Right lobe of liver (tissue), 4 donors: ENCODE measurements at regions not wholly inside any gene's neighbourhood (a gene's known extent, or its start where the extent isn't known, plus 50 kb on each side); places are given as distances from the start of the nearest gene placed in this dataset.

Experiments used
- POLR2A ChIP-seq: fragments of 450-650 bp; IDR thresholded peaks from one replicate; pipeline ENCODE4 v1.6.1; 2017; ENCODE audit warnings: antibody characterized with exemption, mild to moderate bottlenecking
- TF ChIP-seq, protein P1 (sequence below), 4 donors: fragments of 200-600 bp in 3 of 4; fragments of 450-650 bp in 1 of 4; IDR thresholded peaks; one replicate each; pipeline versions ENCODE4 v1.5.1 to v1.8.0; 2016 to 2022; ENCODE audit warnings: antibody characterized with exemption in 4 of 4, mild to moderate bottlenecking in 2 of 4
- donor health status: DM: no; HTN: no; CAD: no.
- donor health status: DM: no; HTN: no; CAD: no.
- donor health status: DM: no; HTN: yes; CAD: no.

DNA sequence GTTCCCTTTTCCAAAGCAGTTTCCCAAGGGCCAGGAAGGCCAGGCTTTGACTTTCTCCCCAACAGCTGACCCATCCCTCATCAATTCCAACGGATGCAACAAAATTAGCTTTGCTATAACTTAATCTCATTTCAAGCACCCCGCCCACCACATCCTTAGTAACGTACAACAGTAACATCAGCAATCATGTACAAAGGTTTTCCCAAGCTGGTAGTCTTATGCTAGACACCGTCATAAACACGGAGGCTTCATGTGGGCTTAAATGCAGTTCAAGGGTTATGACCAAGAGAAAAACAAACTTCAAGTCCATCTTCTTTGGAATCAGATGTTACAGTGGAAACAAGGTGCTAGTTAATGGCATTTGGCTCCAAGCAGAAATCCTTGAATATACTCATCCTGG is 66.6 kb downstream of the EOMES start:
- TF ChIP-seq POLR2A = no peak
- TF ChIP-seq, protein P1, sequence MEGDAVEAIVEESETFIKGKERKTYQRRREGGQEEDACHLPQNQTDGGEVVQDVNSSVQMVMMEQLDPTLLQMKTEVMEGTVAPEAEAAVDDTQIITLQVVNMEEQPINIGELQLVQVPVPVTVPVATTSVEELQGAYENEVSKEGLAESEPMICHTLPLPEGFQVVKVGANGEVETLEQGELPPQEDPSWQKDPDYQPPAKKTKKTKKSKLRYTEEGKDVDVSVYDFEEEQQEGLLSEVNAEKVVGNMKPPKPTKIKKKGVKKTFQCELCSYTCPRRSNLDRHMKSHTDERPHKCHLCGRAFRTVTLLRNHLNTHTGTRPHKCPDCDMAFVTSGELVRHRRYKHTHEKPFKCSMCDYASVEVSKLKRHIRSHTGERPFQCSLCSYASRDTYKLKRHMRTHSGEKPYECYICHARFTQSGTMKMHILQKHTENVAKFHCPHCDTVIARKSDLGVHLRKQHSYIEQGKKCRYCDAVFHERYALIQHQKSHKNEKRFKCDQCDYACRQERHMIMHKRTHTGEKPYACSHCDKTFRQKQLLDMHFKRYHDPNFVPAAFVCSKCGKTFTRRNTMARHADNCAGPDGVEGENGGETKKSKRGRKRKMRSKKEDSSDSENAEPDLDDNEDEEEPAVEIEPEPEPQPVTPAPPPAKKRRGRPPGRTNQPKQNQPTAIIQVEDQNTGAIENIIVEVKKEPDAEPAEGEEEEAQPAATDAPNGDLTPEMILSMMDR (IDR thresholded peaks at IDR 0.05) = no peak
